ENCODE measurements at regions not wholly inside any gene's neighbourhood (a gene's known extent, or its start where the extent isn't known, plus 50 kb on each side); places are given as distances from the start of the nearest gene placed in this dataset.

- no peak for DNase-seq
These were observed 56.1 kb upstream of the DLGAP1 start for GRCh38 chr18:4511166-4511565.

DNA sequence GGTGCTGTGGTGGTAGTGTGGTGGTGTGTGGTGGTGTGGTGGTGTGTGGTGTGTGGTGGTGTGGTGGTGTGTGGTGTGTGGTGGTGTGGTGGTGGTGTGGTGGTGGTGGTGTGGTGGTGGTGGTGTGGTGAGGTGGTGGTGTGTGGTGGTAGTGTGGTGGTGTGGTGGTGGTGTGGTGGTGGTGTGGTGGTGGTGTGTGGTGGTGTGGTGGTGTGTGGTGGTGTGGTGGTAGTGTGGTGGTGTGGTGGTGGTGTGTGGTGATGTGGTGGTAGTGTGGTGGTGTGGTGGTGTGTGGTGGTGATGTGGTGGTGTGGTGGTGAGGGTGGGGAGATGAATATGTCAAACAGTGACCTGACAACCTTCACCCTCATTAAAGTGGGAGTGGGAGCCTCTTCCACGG lies 55.6 kb upstream of the DLGAP1 start:
- no peak for DNase-seq

- no peak for DNase-seq
These were observed 55.1 kb upstream of the DLGAP1 start for GRCh38 chr18:4510160-4510559.

All from CD4-positive, alpha-beta T cell treated with Interleukin-17A for 1 hour (primary cell).